Liver (tissue), 8 donors: ENCODE measurements at regions not wholly inside any gene's neighbourhood (a gene's known extent, or its start where the extent isn't known, plus 50 kb on each side); places are given as distances from the start of the nearest gene placed in this dataset.

Experiments used
- DNase-seq: peaks from one replicate; pipeline ENCODE4 v3.0.0-alpha.2; 2017; ENCODE audit warnings: low spot score
- H3K27ac ChIP-seq, 2 donors: one replicate each; pipeline ENCODE4 v1.7.0; 2013; ENCODE audit warnings: inconsistent platforms in 2 of 2, low read length in 2 of 2, control low read depth in 1 of 2, low read depth in 1 of 2, mild to moderate bottlenecking in 1 of 2
- H3K27me3 ChIP-seq, 4 donors: one replicate each; pipeline versions ENCODE4 v1.6.1 to v1.7.0; 2013; ENCODE audit warnings: low read length in 3 of 4, inconsistent platforms in 1 of 4, mild to moderate bottlenecking in 1 of 4, moderate library complexity in 1 of 4; ENCODE audit not compliant: control insufficient read depth in 4 of 4, insufficient read depth in 4 of 4
- H3K36me3 ChIP-seq, 4 donors: one replicate each; pipeline versions ENCODE4 v1.6.1 to v1.7.0; 2013; ENCODE audit warnings: low read length in 3 of 4, mild to moderate bottlenecking in 3 of 4, low read depth in 1 of 4, moderate library complexity in 1 of 4; ENCODE audit not compliant: control insufficient read depth in 4 of 4, insufficient read depth in 3 of 4
- H3K4me1 ChIP-seq, 4 donors: one replicate each; pipeline versions ENCODE4 v1.6.1 to v1.7.0; 2013; ENCODE audit warnings: low read length in 3 of 4, mild to moderate bottlenecking in 3 of 4, moderate library complexity in 1 of 4; ENCODE audit not compliant: control insufficient read depth in 4 of 4, insufficient read depth in 4 of 4
- H3K4me3 ChIP-seq, 3 donors: one replicate each; pipeline versions ENCODE4 v1.6.1 to v1.7.0; 2013; ENCODE audit warnings: low read length in 3 of 3, control low read depth in 1 of 3, low read depth in 1 of 3, mild to moderate bottlenecking in 1 of 3
- H3K9ac ChIP-seq, 2 donors: one replicate each; pipeline ENCODE4 v1.7.0; 2013; ENCODE audit warnings: low read length in 2 of 2, mild to moderate bottlenecking in 2 of 2, moderate library complexity in 2 of 2, control low read depth in 1 of 2, low read depth in 1 of 2
- H3K9me3 ChIP-seq, 4 donors: one replicate each; pipeline versions ENCODE4 v1.6.1 to v1.7.0; 2013; ENCODE audit warnings: low read length in 3 of 4; ENCODE audit not compliant: control insufficient read depth in 4 of 4
- ATF3 ChIP-seq: IDR thresholded peaks from 2 replicates; pipeline ENCODE4 v1.6.1; 2016; ENCODE audit warnings: antibody characterized with exemption
- CTCF ChIP-seq: fragments of 150-350 bp; IDR thresholded peaks from 2 replicates; pipeline ENCODE4 v1.5.1; 2017; ENCODE audit warnings: improper control_type of control experiment, low read depth, low read length; ENCODE audit not compliant: missing input control
- EGR1 ChIP-seq, 2 donors: IDR thresholded peaks; 2 replicates each; pipeline ENCODE4 v1.6.1; 2016 to 2018; ENCODE audit warnings: antibody characterized with exemption in 2 of 2, low read depth in 2 of 2
- FOXA1 ChIP-seq: IDR thresholded peaks from 2 replicates; pipeline ENCODE4 v1.6.1; 2016; ENCODE audit warnings: antibody characterized with exemption
- GABPA ChIP-seq, 2 donors: IDR thresholded peaks in 1 of 2; conservative IDR thresholded peaks in 1 of 2; 2 replicates each; pipeline ENCODE4 v1.6.1; 2016; ENCODE audit warnings: antibody characterized with exemption in 2 of 2, mild to moderate bottlenecking in 1 of 2, moderate library complexity in 1 of 2
- HNF4A ChIP-seq, 2 donors: conservative IDR thresholded peaks; 2 replicates each; pipeline ENCODE4 v1.6.1; 2016; ENCODE audit warnings: antibody characterized with exemption in 2 of 2, mild to moderate bottlenecking in 2 of 2
- HNF4G ChIP-seq: IDR thresholded peaks from 2 replicates; pipeline ENCODE4 v1.6.1; 2016; ENCODE audit warnings: antibody characterized with exemption
- NR2F2 ChIP-seq: IDR thresholded peaks from 2 replicates; pipeline ENCODE4 v1.6.1; 2016; ENCODE audit warnings: antibody characterized with exemption
- REST ChIP-seq: IDR thresholded peaks from 2 replicates; pipeline ENCODE4 v1.6.1; 2016; ENCODE audit warnings: antibody characterized with exemption, mild to moderate bottlenecking
- RXRA ChIP-seq, 2 donors: IDR thresholded peaks; 2 replicates each; pipeline ENCODE4 v1.6.1; 2017 to 2018; ENCODE audit warnings: antibody characterized with exemption in 2 of 2, mild to moderate bottlenecking in 1 of 2
- TAF1 ChIP-seq: conservative IDR thresholded peaks from 2 replicates; pipeline ENCODE4 v1.6.1; 2016; ENCODE audit warnings: antibody characterized with exemption, mild to moderate bottlenecking
- ZBTB33 ChIP-seq: IDR thresholded peaks from 2 replicates; pipeline ENCODE4 v1.6.1; 2016; ENCODE audit warnings: antibody characterized with exemption
- WGBS: extraction: QIAGEN DNeasy Blood & Tissue Kit; methylation state at CpG from one replicate; pipeline ENCODE4 v1.1.7; 2013; 5-methylcytosine and 5-hydroxymethylcytosine counted together
- donor health status: healthy.
- donor health status: healthy.
- donor health status: healthy.
- donor health status: healthy.
- donor health status: healthy.

DNA sequence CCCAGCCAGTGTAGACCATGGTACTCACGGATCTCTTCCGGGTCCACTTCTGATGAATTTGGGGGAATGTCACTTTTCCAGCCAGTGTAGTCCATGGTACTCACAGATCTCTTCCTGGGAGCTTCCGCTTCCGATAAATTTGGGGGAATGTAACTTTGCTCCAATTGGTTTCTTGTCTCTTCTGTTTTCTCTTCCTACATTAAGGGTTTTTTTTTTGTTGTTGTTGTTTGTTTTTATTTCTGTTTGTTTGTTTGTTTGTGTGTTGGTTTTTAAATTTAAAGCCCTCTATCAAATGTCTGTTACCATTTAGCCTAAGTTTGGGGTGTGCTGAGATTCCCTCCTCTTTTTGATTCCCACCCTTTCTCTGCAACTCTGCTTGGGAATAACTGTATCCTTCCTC lies 475.8 kb upstream of the FZD8 start:
- Histone ChIP-seq H3K27me3 (no peaks in the 10 kb centered on the region), H3K36me3 (no peaks in the 10 kb centered on the region), H3K27ac (no peak overlapping the region), H3K4me3 (no peak overlapping the region), H3K9ac (no peak overlapping the region), H3K4me1 (no peaks in the 10 kb centered on the region), H3K9me3 (no peaks in the 10 kb centered on the region)
- no peak for TF ChIP-seq EGR1 (IDR thresholded peaks at IDR 0.05; ENCODE audit: low read depth in 2 of 2)
- TF ChIP-seq CTCF = no peak
- WGBS = 82% methylated on average over 4 of the region's 4 CpGs
- DNase-seq = no peak

GRCh38 chr10:36117231-36117630 lies 475.1 kb upstream of the FZD8 start:
- no peak for DNase-seq
- H3K27me3 ChIP-seq = no peaks in the 10 kb centered on the region
- H3K4me1 ChIP-seq = no peaks in the 10 kb centered on the region
- 77% methylated on average over 5 of the region's 5 CpGs for WGBS
- H3K9ac ChIP-seq = no peak overlapping the region
- H3K36me3 ChIP-seq = no peaks in the 10 kb centered on the region
- no peak overlapping the region for H3K27ac ChIP-seq
- H3K4me3 ChIP-seq = no peak overlapping the region
- TF ChIP-seq FOXA1 (no peak), RXRA (IDR thresholded peaks at IDR 0.05) (no peak)
- no peaks in the 10 kb centered on the region for H3K9me3 ChIP-seq

GRCh38 chr10:36116731-36117130 lies 474.6 kb upstream of the FZD8 start:
- no peak overlapping the region for H3K27ac ChIP-seq
- H3K27me3 ChIP-seq = no peaks in the 10 kb centered on the region
- H3K4me1 ChIP-seq = peaks cover 0 to 2% (median 0%) of the 10 kb centered on the region in 4 donors
- no peak overlapping the region for H3K4me3 ChIP-seq
- H3K9ac ChIP-seq = no peak overlapping the region
- no peaks in the 10 kb centered on the region for H3K9me3 ChIP-seq
- no peaks in the 10 kb centered on the region for H3K36me3 ChIP-seq
- WGBS = 62% methylated on average over 6 of the region's 6 CpGs
- TF ChIP-seq EGR1 (IDR thresholded peaks at IDR 0.05; ENCODE audit: low read depth in 2 of 2) (no peak), HNF4G (no peak), REST (no peak), CTCF (no peak), GABPA (IDR thresholded peaks at IDR 0.05 in 1 of 2, conservative IDR thresholded peaks at IDR 0.05 in 1 of 2) (no peak), NR2F2 (no peak), HNF4A (conservative IDR thresholded peaks at IDR 0.05) (no peak), ZBTB33 (no peak), ATF3 (no peak), TAF1 (no peak)
- no peak for DNase-seq
